ENCODE measurements at regions not wholly inside any gene's neighbourhood (a gene's known extent, or its start where the extent isn't known, plus 50 kb on each side); places are given as distances from the start of the nearest gene placed in this dataset.

GRCh38 chr4:107219681-107220080, 183.6 kb upstream of the DKK2 start:
- TF ChIP-seq POLR2A (IDR thresholded peaks at IDR 0.05; ENCODE audit: low read depth, low read length) (no peak), CTCF (IDR thresholded peaks at IDR 0.05; ENCODE audit: extremely low read depth in 1 of 2, insufficient read depth in 1 of 2, low read depth in 1 of 2, low read length in 2 of 2) (no peak), EZH2 (IDR thresholded peaks at IDR 0.05; ENCODE audit: borderline replicate concordance, low read depth, low read length, severe bottlenecking) (no peak), POLR2AphosphoS5 (IDR thresholded peaks at IDR 0.05; ENCODE audit: insufficient read depth, low read depth, low read length) (no peak), MAX (IDR thresholded peaks at IDR 0.05; ENCODE audit: insufficient read depth, insufficient read length) (no peak), GATA2 (IDR thresholded peaks at IDR 0.05; ENCODE audit: insufficient read depth, insufficient read length, low read depth, low read length) (no peak), JUN (IDR thresholded peaks at IDR 0.05; ENCODE audit: borderline replicate concordance, insufficient read depth, insufficient read length, low read depth) (no peak), MYC (IDR thresholded peaks at IDR 0.05; ENCODE audit: low read depth, low read length) (no peak), FOS (IDR thresholded peaks at IDR 0.05; ENCODE audit: borderline replicate concordance, insufficient read depth, low read length) (no peak)
